ENCODE measurements at regions not wholly inside any gene's neighbourhood (a gene's known extent, or its start where the extent isn't known, plus 50 kb on each side); places are given as distances from the start of the nearest gene placed in this dataset.

GRCh38 chr15:96219681-96220080 lies 110.8 kb upstream of the NR2F2 start:
- DNase-seq (ENCODE audit: low read depth): no peak
- no peak for TF ChIP-seq CTCF (conservative IDR thresholded peaks at IDR 0.05; ENCODE audit: low read length)
- no peak overlapping the region for H3K4me3 ChIP-seq (ENCODE audit: low read length)

- no peak for TF ChIP-seq CTCF (conservative IDR thresholded peaks at IDR 0.05; ENCODE audit: low read length)
- no peak overlapping the region for H3K4me3 ChIP-seq (ENCODE audit: low read length)
- no peak for DNase-seq (ENCODE audit: low read depth)
These were observed 109.8 kb upstream of the NR2F2 start for GRCh38 chr15:96220657-96221056.

GRCh38 chr15:96222981-96223380 lies 107.5 kb upstream of the NR2F2 start:
- no peak for DNase-seq (ENCODE audit: low read depth)
- TF ChIP-seq CTCF (conservative IDR thresholded peaks at IDR 0.05; ENCODE audit: low read length): no peak
- no peak overlapping the region for H3K4me3 ChIP-seq (ENCODE audit: low read length)

GRCh38 chr15:96223939-96224338 lies 106.6 kb upstream of the NR2F2 start:
- no peak for TF ChIP-seq CTCF (conservative IDR thresholded peaks at IDR 0.05; ENCODE audit: low read length)
- no peak for DNase-seq (ENCODE audit: low read depth)
- no peak overlapping the region for H3K4me3 ChIP-seq (ENCODE audit: low read length)

GRCh38 chr15:96225642-96226259 lies 104.7 kb upstream of the NR2F2 start:
- no peak overlapping the region for H3K4me3 ChIP-seq (ENCODE audit: low read length)
- no peak for DNase-seq (ENCODE audit: low read depth)
- no peak for TF ChIP-seq CTCF (conservative IDR thresholded peaks at IDR 0.05; ENCODE audit: low read length)

- DNase-seq (ENCODE audit: low read depth): peak; percentile 11
- TF ChIP-seq CTCF (conservative IDR thresholded peaks at IDR 0.05; ENCODE audit: low read length): no peak
- H3K4me3 ChIP-seq (ENCODE audit: low read length): no peak overlapping the region
These were observed 99.8 kb upstream of the NR2F2 start for GRCh38 chr15:96230526-96231181.

GRCh38 chr15:96232335-96232734 lies 98.2 kb upstream of the NR2F2 start:
- no peak for DNase-seq (ENCODE audit: low read depth)
- TF ChIP-seq CTCF (conservative IDR thresholded peaks at IDR 0.05; ENCODE audit: low read length): no peak

More at GRCh38 chr15:96232335-96232734, 98.2 kb upstream of the NR2F2 start:
- no peak overlapping the region for H3K4me3 ChIP-seq (ENCODE audit: low read length)

All from AG10803 (cell line).